H9 (cell line): ENCODE measurements at regions not wholly inside any gene's neighbourhood (a gene's known extent, or its start where the extent isn't known, plus 50 kb on each side); places are given as distances from the start of the nearest gene placed in this dataset.

Source experiments
- DNase-seq: peaks from one replicate; pipeline ENCODE4 v3.0.0-alpha.2; 2017
- H2AFZ ChIP-seq: one replicate; pipeline ENCODE4 v1.6.1; 2013; ENCODE audit warnings: mild to moderate bottlenecking, low read length, control low read depth, moderate library complexity
- H2AK5ac ChIP-seq: 2 replicates; pipeline ENCODE4 v1.6.1; 2013; ENCODE audit warnings: low read length, control low read depth, mixed read lengths; ENCODE audit not compliant: insufficient read length
- H2BK120ac ChIP-seq: one replicate; pipeline ENCODE4 v1.6.1; 2013; ENCODE audit warnings: low read depth, mild to moderate bottlenecking, low read length, control low read depth, inconsistent platforms; ENCODE audit not compliant: poor library complexity, severe bottlenecking
- H2BK12ac ChIP-seq: 2 replicates; pipeline ENCODE4 v1.6.1; 2013; ENCODE audit warnings: low read length, control low read depth, mixed read lengths, low read depth; ENCODE audit not compliant: insufficient read length
- H2BK15ac ChIP-seq: 2 replicates; pipeline ENCODE4 v1.6.1; 2013; ENCODE audit warnings: low read depth, low read length, control low read depth
- H2BK20ac ChIP-seq: one replicate; pipeline ENCODE4 v1.6.1; 2013; ENCODE audit warnings: low read depth, mild to moderate bottlenecking, low read length, control low read depth, inconsistent platforms; ENCODE audit not compliant: poor library complexity, severe bottlenecking
- H2BK5ac ChIP-seq: 2 replicates; pipeline ENCODE4 v1.6.1; 2013; ENCODE audit warnings: low read length, control low read depth, mixed read lengths; ENCODE audit not compliant: insufficient read length
- H3K14ac ChIP-seq: 2 replicates; pipeline ENCODE4 v1.6.1; 2013; ENCODE audit warnings: low read length, control low read depth; ENCODE audit not compliant: insufficient read depth
- H3K18ac ChIP-seq: 2 replicates; pipeline ENCODE4 v1.6.1; 2013; ENCODE audit warnings: low read depth, mild to moderate bottlenecking, mixed read lengths, low read length, control low read depth; ENCODE audit not compliant: insufficient read length
- H3K23ac ChIP-seq: 2 replicates; pipeline ENCODE4 v1.6.1; 2013; ENCODE audit warnings: low read length, control low read depth, mixed read lengths, low read depth; ENCODE audit not compliant: insufficient read length
- H3K23me2 ChIP-seq: 2 replicates; pipeline ENCODE4 v1.6.1; 2013; ENCODE audit warnings: low read depth, mild to moderate bottlenecking, mixed read lengths, low read length, control low read depth; ENCODE audit not compliant: insufficient read length, poor library complexity, severe bottlenecking
- H3K27ac ChIP-seq: 2 replicates; pipeline ENCODE4 v1.5.1; 2013; ENCODE audit warnings: low read length, control low read depth, mixed read lengths, low read depth; ENCODE audit not compliant: insufficient read length
- H3K27me3 ChIP-seq: 2 replicates; pipeline ENCODE4 v1.6.1; 2013; ENCODE audit warnings: low read length, control low read depth, inconsistent platforms; ENCODE audit not compliant: insufficient read depth
- H3K4ac ChIP-seq: 2 replicates; pipeline ENCODE4 v1.6.1; 2013; ENCODE audit warnings: low read depth, mild to moderate bottlenecking, control low read depth, inconsistent platforms, low read length, moderate library complexity
- H3K4me1 ChIP-seq: 2 replicates; pipeline ENCODE4 v1.6.1; 2013; ENCODE audit warnings: low read length, control low read depth, inconsistent platforms; ENCODE audit not compliant: insufficient read depth
- H3K4me2 ChIP-seq: 2 replicates; pipeline ENCODE4 v1.6.1; 2013; ENCODE audit warnings: low read length, control low read depth, mixed read lengths; ENCODE audit not compliant: insufficient read length, insufficient read depth
- H3K56ac ChIP-seq: 2 replicates; pipeline ENCODE4 v1.6.1; 2013; ENCODE audit warnings: low read depth, mild to moderate bottlenecking, mixed read lengths, low read length, control low read depth; ENCODE audit not compliant: insufficient read length
- H3K79me1 ChIP-seq: 2 replicates; pipeline ENCODE4 v1.6.1; 2013; ENCODE audit warnings: low read depth, mild to moderate bottlenecking, moderate library complexity, low read length, control low read depth, inconsistent platforms; ENCODE audit not compliant: insufficient read depth, poor library complexity, severe bottlenecking
- H3K79me2 ChIP-seq: 2 replicates; pipeline ENCODE4 v1.6.1; 2013; ENCODE audit warnings: low read length, control low read depth, inconsistent platforms; ENCODE audit not compliant: insufficient read depth
- H3K9ac ChIP-seq: 2 replicates; pipeline ENCODE4 v1.6.1; 2013; ENCODE audit warnings: low read length, control low read depth, mixed read lengths; ENCODE audit not compliant: insufficient read length; ENCODE audit errors: extremely low read depth
- H3K9me3 ChIP-seq: one replicate; pipeline ENCODE4 v1.6.1; 2013; ENCODE audit warnings: low read depth, low read length, inconsistent platforms; ENCODE audit not compliant: control insufficient read depth
- H3T11ph ChIP-seq: one replicate; pipeline ENCODE4 v1.6.1; 2013; ENCODE audit warnings: mild to moderate bottlenecking, low read length, control low read depth, inconsistent platforms
- H4K20me1 ChIP-seq: one replicate; pipeline ENCODE4 v1.6.1; 2013; ENCODE audit not compliant: control insufficient read depth, insufficient read length, insufficient read depth
- H4K5ac ChIP-seq: 2 replicates; pipeline ENCODE4 v1.6.1; 2013; ENCODE audit warnings: low read depth, mild to moderate bottlenecking, mixed read lengths, low read length, control low read depth; ENCODE audit not compliant: insufficient read length
- H4K8ac ChIP-seq: replicated peaks from 2 replicates; pipeline ENCODE4 v1.6.1; 2013; ENCODE audit warnings: low read length, control low read depth, mixed read lengths, low read depth; ENCODE audit not compliant: insufficient read length
- H4K91ac ChIP-seq: 2 replicates; pipeline ENCODE4 v1.6.1; 2013; ENCODE audit warnings: low read depth, mild to moderate bottlenecking, moderate library complexity, mixed read lengths, low read length, control low read depth; ENCODE audit not compliant: insufficient read length
- H3K27ac Mint-ChIP-seq, 3 experiments: 2 replicates in 2 of 3; 3 replicates in 1 of 3; pipeline ENCODE4 v1.8.0; 2020 to 2021; ENCODE audit warnings: mixed read lengths in 3 of 3, mild to moderate bottlenecking in 1 of 3, moderate library complexity in 1 of 3
- H3K27me3 Mint-ChIP-seq: 2 replicates; pipeline ENCODE4 v1.8.0; 2021; ENCODE audit warnings: low read depth, mild to moderate bottlenecking, moderate library complexity, mixed read lengths
- H3K36me3 Mint-ChIP-seq, 3 experiments: 2 replicates in 2 of 3; 3 replicates in 1 of 3; pipeline ENCODE4 v1.8.0; 2020 to 2021; ENCODE audit warnings: low read depth in 3 of 3, mixed read lengths in 3 of 3; ENCODE audit not compliant: insufficient read depth in 1 of 3
- H3K4me1 Mint-ChIP-seq, 2 experiments: 2 replicates each; pipeline ENCODE4 v1.8.0; 2020; ENCODE audit warnings: mixed read lengths in 2 of 2
- H3K4me3 Mint-ChIP-seq, 2 experiments: 2 replicates in 1 of 2; 3 replicates in 1 of 2; pipeline ENCODE4 v1.8.0; 2020 to 2021; ENCODE audit warnings: mild to moderate bottlenecking in 2 of 2, mixed read lengths in 2 of 2, moderate library complexity in 1 of 2
- H3K9me3 Mint-ChIP-seq, 2 experiments: 2 replicates in 1 of 2; 3 replicates in 1 of 2; pipeline ENCODE4 v1.8.0; 2020; ENCODE audit warnings: mild to moderate bottlenecking in 2 of 2, mixed read lengths in 2 of 2, moderate library complexity in 1 of 2
- CTCF ChIP-seq: fragments of 200-600 bp; sonication (generic); conservative IDR thresholded peaks from 3 replicates; pipeline ENCODE4 v1.8.0; 2021; ENCODE audit warnings: antibody characterized with exemption, mild to moderate bottlenecking
- WGBS: extraction: QIAGEN DNeasy Blood & Tissue Kit; methylation state at CpG from one replicate; pipeline ENCODE4 v1.1.7; 2013; ENCODE audit warnings: missing lambda C conversion rate, low lambda C conversion rate, mixed read lengths; ENCODE audit not compliant: insufficient read length; ENCODE audit errors: extremely low coverage; 5-methylcytosine and 5-hydroxymethylcytosine counted together

- Histone ChIP-seq H3K9ac (no peak overlapping the region), H3T11ph (no peak overlapping the region), H3K56ac (no peak overlapping the region), H3K4me1 (no peaks in the 10 kb centered on the region; the same call in 1 of the 2 replicates), H2BK12ac (no peak overlapping the region), H3K18ac (no peak overlapping the region), H4K20me1 (no peaks in the 10 kb centered on the region), H3K23ac (no peak overlapping the region), H4K5ac (no peak overlapping the region), H2BK20ac (no peak overlapping the region), H3K9me3 (no peaks in the 10 kb centered on the region), H2AK5ac (no peak overlapping the region), H2BK120ac (no peak overlapping the region), H2BK15ac (no peak overlapping the region), H3K79me2 (no peaks in the 10 kb centered on the region), H3K23me2 (no peaks in the 10 kb centered on the region), H4K91ac (no peak overlapping the region), H3K79me1 (no peaks in the 10 kb centered on the region), H2BK5ac (no peak overlapping the region), H3K27me3 (no peaks in the 10 kb centered on the region), H3K14ac (no peak overlapping the region), H3K4ac (no peak overlapping the region), H3K4me2 (no peak overlapping the region), H2AFZ (no peak overlapping the region), H4K8ac (no peak overlapping the region), H3K27ac (no peak overlapping the region)
- no peaks in the 10 kb centered on the region for H3K27me3 Mint-ChIP-seq
- no peak for DNase-seq
- H3K4me1 Mint-ChIP-seq = no peaks in the 10 kb centered on the region
- H3K4me3 Mint-ChIP-seq = no peak overlapping the region
- no CpG with 5 or more reads among the region's 1 CpG for WGBS
- no peak overlapping the region for H3K27ac Mint-ChIP-seq
- H3K36me3 Mint-ChIP-seq = no peaks in the 10 kb centered on the region; a peak in 1 of 7 replicates
- TF ChIP-seq CTCF = no peak
- no peaks in the 10 kb centered on the region for H3K9me3 Mint-ChIP-seq
These were observed 956.2 kb downstream of the SORCS3 start for GRCh38 chr10:105597312-105597711.
